ENCODE measurements at regions not wholly inside any gene's neighbourhood (a gene's known extent, or its start where the extent isn't known, plus 50 kb on each side); places are given as distances from the start of the nearest gene placed in this dataset.
"Not testable (repeated sequence)": the region's sequence is repeated elsewhere in the genome, so short reads cannot be mapped to it uniquely, and the experiment has no call there.

DNA sequence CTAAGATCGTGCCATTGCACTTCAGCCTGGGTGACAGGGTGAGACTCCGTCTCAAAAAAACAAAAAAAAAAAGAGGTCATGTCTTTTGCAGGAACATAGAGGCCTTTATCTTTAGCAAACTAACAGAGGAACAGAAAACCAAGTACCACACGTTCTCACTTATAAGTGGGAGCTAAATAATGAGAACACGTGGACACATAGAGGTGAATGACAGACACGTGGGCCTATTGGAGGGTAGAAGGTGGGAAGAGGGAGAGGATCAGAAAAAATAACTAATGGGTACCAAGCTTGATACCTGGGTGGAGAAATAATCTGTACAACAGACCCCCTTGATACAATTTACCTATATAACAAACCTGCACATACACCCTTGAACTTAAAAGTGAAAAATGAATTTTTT, 401.4 kb upstream of the NAALADL2 start:
- no peak for DNase-seq (ENCODE audit: low spot score)

DNA sequence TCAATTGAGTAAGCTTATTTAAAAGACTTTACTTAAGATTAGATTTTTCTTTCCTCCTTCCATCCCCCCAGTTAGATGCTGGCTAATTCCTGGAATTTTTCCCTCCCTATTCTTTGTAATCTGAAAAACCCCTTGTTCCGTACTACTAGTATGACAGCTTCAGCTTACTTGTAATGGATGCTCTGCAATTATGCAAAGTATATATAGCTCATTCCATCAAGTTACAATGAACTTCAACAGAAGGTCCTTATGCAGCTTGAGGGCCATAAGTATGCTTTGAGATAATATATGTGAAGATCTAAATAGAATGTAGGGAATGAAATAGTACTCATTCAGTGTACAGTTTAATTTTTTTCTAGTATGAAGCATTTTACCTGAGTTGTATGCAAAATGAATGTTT, 398.3 kb upstream of the NAALADL2 start:
- no peak for DNase-seq (ENCODE audit: low spot score)

DNA sequence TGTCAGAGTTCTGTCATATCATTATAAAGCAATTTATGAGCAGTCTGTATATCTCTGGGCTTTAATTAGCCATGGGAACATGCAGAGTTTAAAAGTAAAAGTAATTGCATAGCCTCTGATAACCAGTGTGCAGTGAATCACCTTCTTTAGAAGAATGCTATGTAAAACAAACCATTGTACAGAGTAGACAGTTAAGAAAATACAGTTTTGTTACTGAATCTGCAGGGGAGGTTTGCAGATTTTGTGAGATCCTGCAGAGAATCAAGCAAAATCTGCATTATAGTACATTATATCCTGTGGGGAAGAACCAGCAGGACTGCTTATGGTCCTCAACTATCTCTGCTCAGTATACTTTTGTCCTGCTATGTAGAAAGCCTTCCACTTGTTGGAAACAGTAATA, 396.2 kb upstream of the NAALADL2 start:
- no peak for DNase-seq (ENCODE audit: low spot score)

DNA sequence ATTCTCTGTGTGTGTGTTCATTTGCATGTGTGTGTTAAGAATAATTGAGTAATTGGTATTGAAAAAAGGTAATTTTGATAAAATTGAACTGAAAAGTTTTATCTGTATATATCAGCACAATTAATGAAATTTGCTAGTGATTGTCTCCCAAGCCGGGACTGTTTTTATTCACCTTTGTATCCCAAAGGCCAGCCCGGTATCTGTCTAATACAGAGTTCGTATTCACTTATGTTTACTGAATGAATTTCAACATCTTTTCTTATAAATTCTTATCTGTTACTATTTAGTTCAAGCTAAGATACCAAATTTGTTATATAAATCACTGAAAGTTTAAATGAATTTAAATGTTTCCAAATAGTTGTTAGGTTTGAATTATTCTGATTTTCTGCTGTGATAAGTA, 394.0 kb upstream of the NAALADL2 start:
- DNase-seq (ENCODE audit: low spot score): no peak

DNA sequence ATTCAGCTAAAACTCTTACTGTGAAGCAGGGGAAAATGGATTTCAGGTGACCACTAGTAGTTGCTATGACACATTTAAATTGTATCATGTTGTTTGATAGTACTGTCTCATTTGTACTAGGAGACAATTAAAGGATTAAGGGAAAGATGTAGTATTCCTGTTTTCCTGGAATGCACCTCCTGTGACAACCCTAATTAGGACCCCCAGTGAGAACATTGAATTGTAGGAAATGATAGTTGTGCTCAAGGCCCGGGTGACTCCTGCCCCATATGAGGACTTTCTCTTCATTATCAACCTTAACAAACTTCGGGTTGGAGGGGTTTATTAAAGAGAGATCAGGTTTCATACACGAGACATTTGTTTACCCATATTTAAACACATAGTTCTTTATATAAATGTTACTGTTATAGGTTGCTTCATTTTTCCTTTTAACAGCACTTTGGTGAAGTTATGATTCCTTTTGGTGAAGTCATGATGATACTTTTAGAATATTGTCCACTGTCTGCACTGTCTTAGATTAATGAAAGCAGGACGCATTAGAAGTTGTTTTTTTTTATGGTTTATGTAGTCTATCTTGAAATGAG, 392.6 kb upstream of the NAALADL2 start:
- DNase-seq (ENCODE audit: low spot score): no peak

DNA sequence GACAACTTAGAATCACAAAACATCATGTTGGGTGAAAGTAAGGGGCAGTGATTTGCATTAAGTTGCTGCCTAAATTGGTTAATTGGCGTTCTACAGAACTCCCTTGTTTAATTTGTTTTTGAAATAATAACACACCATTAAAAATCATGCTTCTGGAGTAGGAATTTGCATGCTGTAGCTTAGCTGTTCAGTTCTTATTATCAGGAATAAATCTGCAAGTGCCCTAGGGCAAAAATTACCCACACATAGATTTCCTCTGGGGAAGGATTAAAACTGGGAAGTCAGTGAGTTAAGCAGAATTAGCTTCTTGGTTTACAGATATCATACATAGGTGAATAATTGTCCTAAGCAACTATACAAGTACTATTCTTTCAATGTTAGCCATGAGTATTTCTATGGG, 381.6 kb upstream of the NAALADL2 start:
- no peak for DNase-seq (ENCODE audit: low spot score)

DNA sequence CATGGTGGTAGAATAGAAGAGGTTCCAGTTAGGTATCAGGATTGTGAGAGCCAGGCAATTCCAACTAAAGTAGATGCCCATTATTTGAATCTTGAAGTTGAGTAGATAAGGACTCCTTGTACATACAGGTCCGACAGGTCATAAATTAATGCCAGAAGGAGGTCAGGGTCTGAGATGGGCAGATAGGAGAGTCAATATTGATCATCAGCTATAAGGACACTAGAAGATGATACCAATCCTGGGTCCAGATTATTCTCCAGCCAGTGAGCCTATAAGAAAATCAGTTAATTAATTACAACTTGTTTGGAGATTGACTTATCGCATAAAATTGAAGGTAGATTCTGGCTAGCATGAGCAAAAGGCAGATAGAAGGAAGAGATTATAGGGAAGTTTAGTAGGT, 378.4 kb upstream of the NAALADL2 start:
- no peak for DNase-seq (ENCODE audit: low spot score)

DNA sequence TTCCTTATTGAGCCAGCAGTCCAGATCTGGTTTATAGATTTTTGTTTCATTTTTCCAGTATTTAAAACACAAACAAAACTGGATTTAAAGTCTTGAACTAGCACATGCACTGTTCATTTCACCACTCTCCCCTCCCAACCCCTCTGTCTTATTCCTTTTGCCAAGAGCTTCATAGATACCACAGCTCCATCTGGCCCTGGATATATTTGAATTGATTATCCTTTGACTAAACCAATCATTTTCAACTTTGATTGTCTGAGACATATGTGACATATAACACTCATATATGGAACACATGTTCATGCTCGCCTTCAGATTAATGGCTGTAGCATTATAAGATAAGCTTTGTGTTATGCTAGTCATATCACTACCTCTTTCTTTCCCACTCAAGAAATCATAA, 376.6 kb upstream of the NAALADL2 start:
- no peak for DNase-seq (ENCODE audit: low spot score)

DNA sequence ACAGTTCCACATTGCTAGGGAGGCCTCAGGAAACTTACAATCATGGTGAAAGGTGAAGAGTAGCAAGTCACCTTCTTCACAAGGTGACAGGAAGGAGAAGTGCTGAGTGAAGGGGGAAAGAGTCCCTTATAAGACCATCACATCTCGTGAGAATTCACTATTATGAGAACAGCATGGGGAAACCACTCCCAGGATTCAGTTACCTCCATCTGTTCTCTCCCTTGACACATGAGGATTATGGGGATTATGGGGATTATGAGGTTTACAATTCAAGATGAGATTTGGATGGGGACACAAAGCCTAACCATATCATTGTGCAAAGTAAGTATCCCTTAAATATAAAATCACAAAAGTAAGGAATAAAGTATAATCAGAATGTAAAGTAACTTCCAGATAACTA, 375.9 kb upstream of the NAALADL2 start:
- no peak for DNase-seq (ENCODE audit: low spot score)

DNA sequence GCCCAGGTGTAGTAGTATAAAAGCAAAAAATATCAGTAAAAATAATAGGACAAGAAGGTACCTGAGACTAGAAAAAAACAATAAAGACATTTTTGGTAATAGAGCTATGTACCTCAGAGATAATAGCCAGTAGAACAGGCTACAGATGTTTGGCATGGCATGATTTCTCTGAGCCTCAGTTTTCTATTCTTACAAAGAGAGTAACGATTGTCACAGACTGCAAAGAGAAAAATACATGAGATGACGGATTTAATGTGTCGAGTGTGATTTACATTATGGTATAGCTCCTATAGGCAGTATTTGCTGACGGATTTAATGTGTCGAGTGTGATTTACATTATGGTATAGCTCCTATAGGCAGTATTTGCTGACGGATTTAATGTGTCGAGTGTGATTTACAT, 375.3 kb upstream of the NAALADL2 start:
- DNase-seq (ENCODE audit: low spot score): not testable (repeated sequence)

DNA sequence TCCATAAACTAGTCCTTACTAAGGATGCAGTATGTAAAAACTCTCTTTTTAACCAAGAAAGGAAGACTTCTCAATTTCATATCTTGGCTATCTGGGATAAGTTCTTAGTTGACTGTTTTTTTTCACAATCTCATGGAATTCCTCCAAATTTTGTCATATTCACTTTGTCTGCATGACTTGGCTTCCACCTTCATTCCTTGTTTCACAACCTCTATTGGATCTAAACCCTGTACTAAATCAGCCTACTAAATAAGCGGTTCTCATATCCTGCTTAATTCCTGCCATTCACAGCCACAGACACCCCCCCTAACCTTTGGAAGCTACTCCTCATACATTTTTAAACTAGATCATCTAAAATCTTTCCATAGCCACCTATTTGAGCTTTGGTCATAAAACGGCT, 370.6 kb upstream of the NAALADL2 start:
- no peak for DNase-seq (ENCODE audit: low spot score)

DNA sequence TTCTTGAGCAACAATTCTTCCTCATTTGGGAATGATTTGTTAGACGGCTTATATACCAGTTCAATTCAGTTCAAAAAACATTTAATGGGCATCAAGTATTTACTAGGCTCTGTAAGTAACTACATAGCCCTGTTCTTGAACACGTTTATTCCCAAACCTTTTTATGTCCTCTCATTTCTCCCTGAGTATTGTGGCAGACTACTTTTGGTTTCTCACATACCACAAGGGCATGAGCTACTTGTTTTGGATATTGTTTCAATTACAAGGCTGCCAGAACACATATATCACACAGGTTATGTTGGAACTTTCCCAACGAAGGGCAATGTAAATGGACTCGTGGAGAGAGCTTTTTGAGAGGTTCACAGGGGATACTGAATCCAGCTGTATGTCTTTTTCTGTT, 363.8 kb upstream of the NAALADL2 start:
- no peak for DNase-seq (ENCODE audit: low spot score)

DNA sequence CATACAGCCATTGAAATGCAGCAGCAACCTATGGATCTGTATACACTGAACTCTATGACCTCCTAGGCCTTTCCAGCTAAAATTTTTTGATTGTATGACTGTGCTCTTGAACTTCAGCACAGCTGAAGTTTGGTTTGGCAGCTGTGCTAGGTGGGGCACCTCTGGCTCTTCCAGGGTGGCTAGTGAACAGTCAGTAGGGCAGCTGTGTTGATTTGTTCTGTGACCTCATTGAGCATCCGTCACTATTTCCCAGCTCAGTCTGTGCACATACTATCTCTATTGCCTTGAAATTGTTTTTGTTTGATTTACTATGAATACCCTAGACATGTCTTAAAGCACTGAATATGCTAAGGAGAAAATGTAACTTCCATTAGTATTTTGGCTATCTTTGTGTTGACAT, 363.2 kb upstream of the NAALADL2 start:
- no peak for DNase-seq (ENCODE audit: low spot score)

DNA sequence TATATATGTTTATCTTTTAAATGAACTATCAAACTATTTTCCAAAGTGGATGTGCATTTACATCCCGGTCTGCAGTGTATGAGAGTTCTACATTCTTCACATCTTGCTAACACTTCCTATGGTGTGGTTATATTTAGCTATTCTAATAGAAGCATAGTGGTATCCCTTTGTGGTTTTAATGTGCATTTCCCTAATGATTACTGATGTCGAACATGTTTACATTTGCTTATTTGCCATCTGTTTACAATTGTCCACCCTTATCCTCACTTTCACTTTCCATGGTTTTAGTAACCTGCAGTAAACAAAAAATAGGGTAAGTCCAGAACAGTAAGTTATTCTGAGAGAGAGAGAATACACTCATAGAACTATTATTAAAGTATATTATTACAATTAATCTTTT, 360.5 kb upstream of the NAALADL2 start:
- no peak for DNase-seq (ENCODE audit: low spot score)

DNA sequence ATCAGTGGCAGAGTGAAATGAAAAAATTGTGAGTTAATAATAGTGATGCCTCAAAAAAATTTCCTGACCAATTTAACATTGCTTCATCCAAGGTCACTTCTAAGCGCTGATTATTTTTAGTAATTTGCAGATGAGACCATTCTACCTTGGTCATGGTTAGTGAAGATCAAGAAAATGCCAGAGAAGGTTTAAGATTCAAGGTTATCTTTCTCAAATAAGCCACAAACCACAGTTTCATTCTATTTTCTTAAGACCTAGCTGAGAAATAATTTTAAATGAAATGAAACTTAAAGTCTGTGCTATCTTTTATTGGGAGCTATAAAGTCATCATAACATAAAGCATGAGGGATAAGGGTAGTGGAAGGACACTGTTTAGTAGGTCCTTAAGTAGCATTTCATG, 353.9 kb upstream of the NAALADL2 start:
- no peak for DNase-seq (ENCODE audit: low spot score)

DNA sequence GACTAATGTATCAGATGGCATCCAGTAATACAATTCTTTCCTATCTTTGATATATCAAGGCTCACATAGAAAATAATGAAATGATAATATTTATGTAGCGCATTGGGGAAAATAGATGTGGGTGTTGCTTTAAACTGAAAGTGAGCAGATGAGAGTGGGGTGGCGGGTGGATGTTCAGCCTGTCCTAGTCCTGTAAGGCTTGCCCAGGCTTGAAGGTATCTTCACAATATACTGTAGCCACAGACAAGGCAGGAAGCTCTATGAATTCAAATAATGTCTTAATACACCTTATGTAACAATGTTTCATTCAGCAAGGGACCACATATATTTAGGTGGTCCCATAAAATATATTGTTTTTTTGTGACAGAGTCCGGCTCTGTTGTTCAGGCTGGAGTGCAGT, 334.9 kb upstream of the NAALADL2 start:
- no peak for DNase-seq (ENCODE audit: low spot score)

DNA sequence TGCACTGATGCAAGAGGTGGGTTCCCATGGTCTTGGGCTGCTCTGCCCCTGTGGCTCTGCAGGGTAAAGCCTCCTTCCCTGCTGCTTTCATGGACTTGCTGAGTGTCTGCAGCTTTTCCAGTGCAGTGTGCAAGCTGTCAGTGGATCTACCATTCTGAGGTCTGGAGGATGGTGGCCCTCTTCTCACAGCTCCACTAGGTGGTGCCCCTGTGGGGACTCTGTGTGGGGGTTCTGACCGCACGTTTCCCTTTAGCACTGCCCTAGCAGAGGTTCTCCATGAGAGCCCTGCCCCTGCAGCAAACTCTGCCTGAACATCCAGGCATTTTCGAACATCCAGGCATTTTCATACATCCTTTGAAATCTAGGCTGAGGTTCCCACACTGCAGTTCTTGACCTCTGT, 329.8 kb upstream of the NAALADL2 start:
- DNase-seq (ENCODE audit: low spot score): no peak

DNA sequence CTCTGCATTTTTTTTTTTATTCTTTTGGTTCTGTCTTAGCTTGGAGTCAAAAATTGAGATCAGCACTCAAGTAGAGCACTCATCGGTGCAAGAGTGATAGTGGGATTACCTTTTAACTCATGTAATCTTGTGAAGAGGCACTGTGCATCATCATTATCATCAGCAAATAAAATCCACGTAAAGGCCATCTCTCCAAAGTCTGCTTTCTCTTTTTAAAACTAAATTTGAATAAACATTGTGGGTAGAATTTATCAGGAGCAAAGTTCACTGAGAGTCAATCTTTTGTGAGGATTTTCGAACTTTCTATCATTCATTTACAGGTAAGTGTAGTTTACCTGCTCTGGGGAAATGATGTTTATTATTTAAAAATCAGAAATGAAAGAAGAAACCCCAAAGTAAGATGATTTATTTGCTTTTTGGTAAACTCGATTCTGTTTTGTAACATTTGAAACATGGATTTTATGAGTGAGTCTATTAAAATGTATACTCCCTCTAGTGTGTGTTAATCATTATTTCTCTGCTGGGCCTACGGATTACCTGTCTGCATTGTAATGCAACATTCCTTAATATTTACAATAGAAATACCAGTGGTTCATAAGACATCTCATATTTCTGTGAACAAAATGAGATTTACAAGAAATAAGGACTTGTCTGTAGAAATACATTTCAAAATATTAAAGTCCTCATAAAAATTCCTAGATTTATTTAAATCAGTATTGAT, 327.7 kb upstream of the NAALADL2 start:
- DNase-seq (ENCODE audit: low spot score): peak; percentile 27

DNA sequence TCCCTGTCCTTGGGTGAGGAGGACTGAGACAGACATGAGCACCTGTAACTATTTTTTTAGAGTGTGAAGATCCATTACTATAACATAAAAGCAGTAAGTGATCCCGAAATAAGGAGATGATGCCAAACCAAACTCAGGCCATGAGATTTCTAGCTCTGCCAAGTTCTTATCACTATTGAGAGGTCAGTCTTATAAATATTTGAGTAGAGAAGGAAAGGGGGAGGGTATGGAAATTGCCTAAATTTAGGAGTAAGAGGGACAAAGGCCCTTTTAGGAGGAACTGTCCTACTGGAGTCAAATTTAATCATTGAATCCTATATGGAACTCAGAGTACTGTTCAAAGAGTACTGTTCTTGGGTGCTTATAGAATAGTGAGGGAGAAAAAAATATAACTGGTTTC, 326.9 kb upstream of the NAALADL2 start:
- DNase-seq (ENCODE audit: low spot score): no peak

DNA sequence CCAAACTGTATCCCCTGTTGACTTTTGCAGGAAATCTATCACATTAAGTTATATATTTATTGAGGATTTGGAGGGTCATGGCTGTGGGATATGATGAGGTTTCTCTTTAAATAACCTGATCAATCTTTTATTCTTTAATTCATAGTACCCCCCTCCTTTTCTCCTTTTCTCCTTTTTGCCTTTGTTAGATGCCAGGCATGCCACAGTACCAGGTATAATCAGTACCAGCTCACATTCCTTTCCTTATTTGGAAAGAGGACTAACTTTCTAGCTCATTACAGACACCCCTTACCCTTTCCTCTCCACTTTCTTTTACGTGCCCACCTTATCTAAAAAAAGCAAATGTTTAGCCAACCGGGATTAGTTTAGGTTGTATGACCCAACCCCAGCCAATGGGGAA, 326.4 kb upstream of the NAALADL2 start:
- DNase-seq (ENCODE audit: low spot score): peak; percentile 14

DNA sequence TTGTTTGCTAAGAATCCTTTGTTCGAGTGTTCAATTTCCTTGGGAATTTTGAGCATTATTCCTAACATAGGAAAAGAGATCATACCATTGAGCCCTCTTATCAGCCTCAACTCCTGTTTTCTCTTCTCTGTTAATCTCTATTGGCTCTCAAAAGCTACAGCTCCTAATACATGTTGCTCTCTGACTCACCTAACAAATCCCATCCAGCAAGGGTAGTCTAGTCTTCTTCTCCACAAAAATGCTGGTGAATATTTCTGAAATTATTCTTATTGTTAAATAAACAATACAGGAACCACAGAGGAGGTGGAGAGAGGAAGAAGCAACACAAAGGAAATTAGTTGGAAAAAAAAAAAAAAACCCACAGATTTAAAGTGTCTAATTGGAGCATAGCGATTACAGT, 325.8 kb upstream of the NAALADL2 start:
- peak; percentile 66 for DNase-seq (ENCODE audit: low spot score)

DNA sequence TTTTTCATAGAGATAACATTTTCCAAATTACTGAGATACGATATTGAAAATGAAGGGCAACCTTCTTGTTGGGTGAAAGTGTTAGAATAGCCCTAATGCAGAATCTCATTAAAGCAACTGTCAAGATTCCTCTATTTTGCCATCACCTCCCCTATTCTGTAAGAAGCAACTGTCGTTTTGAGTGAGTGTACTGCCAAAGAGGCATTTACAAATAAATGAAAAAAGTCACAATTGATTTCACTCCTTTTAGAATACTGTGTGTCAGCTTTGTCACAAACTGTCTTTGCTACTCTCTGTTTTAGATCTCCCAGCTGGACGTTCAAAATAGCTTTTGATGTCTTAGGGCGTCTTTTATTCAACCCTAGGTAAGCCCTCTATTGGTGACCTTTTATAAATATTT, 322.8 kb upstream of the NAALADL2 start:
- DNase-seq (ENCODE audit: low spot score): no peak

DNA sequence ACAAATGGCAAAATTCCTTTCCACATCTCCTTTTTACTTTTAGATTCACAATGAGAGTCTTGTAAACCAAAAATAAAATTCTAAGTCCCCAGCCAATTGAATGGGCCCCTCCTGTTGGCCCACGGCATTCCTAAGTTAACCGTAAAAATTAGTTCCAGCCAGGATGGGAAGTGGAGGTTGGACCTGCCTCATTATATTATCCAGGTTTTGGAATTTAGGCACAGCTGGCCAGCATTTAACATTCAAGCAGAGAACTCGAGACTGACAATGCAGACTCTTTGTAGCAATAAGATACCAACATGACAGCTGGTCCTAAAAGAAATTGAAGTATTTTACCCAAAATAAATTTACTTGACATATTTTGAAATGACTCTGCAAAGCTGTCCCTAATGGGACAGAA, 321.0 kb upstream of the NAALADL2 start:
- no peak for DNase-seq (ENCODE audit: low spot score)

All from kidney tubule cell (primary cell).